GM23338 (cell line): ENCODE measurements at regions not wholly inside any gene's neighbourhood (a gene's known extent, or its start where the extent isn't known, plus 50 kb on each side); places are given as distances from the start of the nearest gene placed in this dataset.

Experiments
- ATAC-seq: fragments of 200-7000 bp; cut with Tn5 transposase; 3 replicates; pipeline ENCODE4 v1.9.1; 2020
- DNase-seq: peaks from one replicate; pipeline ENCODE4 v3.0.0-alpha.2; 2015; ENCODE audit warnings: low spot score
- H2AFZ ChIP-seq: fragments of 200-600 bp; sonication (generic); 2 replicates; pipeline ENCODE4 v1.8.0; 2016; ENCODE audit warnings: antibody characterized with exemption, mild to moderate bottlenecking, moderate library complexity
- H3F3A ChIP-seq: fragments of 200-600 bp; sonication (generic); replicated peaks from 2 replicates; pipeline ENCODE4 v1.8.0; 2017; ENCODE audit warnings: antibody characterized with exemption, mixed run types, low read depth
- H3K27ac ChIP-seq: fragments of 200-600 bp; sonication (generic); 2 replicates; pipeline ENCODE4 v1.6.1; 2016; ENCODE audit warnings: low read depth
- H3K27me3 ChIP-seq: fragments of 200-600 bp; sonication (generic); 2 replicates; pipeline ENCODE4 v1.8.0; 2016; ENCODE audit warnings: mild to moderate bottlenecking, mixed run types, moderate library complexity; ENCODE audit not compliant: insufficient read depth
- H3K36me3 ChIP-seq: fragments of 200-600 bp; sonication (generic); 2 replicates; pipeline ENCODE4 v1.8.0; 2016; ENCODE audit warnings: mild to moderate bottlenecking; ENCODE audit not compliant: insufficient read depth
- H3K4me1 ChIP-seq: fragments of 200-600 bp; sonication (generic); 2 replicates; pipeline ENCODE4 v1.8.0; 2016; ENCODE audit warnings: mild to moderate bottlenecking, moderate library complexity; ENCODE audit not compliant: insufficient read depth
- H3K4me2 ChIP-seq: fragments of 200-600 bp; sonication (generic); 2 replicates; pipeline ENCODE4 v1.7.1; 2017; ENCODE audit warnings: mixed run types
- H3K4me3 ChIP-seq: fragments of 200-600 bp; sonication (generic); 2 replicates; pipeline ENCODE4 v1.6.1; 2016; ENCODE audit warnings: mixed run types
- H3K79me2 ChIP-seq: fragments of 200-600 bp; sonication (generic); replicated peaks from 2 replicates; pipeline ENCODE4 v1.8.0; 2017; ENCODE audit warnings: mild to moderate bottlenecking; ENCODE audit not compliant: insufficient read depth
- H3K9me2 ChIP-seq: fragments of 200-600 bp; sonication (generic); 2 replicates; pipeline ENCODE4 v1.8.0; 2017; ENCODE audit not compliant: insufficient read depth
- H4K20me1 ChIP-seq: fragments of 200-600 bp; sonication (generic); replicated peaks from 2 replicates; pipeline ENCODE4 v1.8.0; 2017; ENCODE audit warnings: mild to moderate bottlenecking; ENCODE audit not compliant: insufficient read depth
- H3K27ac Mint-ChIP-seq: 2 replicates; pipeline ENCODE4 v1.8.0; 2020; ENCODE audit warnings: inconsistent platforms, mild to moderate bottlenecking, moderate library complexity, mixed read lengths
- H3K27me3 Mint-ChIP-seq: 3 replicates; pipeline ENCODE4 v1.8.0; 2022; ENCODE audit warnings: low read depth, mild to moderate bottlenecking, moderate library complexity, mixed read lengths, inconsistent platforms; ENCODE audit not compliant: insufficient read depth, poor library complexity
- H3K36me3 Mint-ChIP-seq: 3 replicates; pipeline ENCODE4 v1.8.0; 2021; ENCODE audit warnings: low read depth, mild to moderate bottlenecking, inconsistent platforms, moderate library complexity, mixed read lengths
- H3K4me1 Mint-ChIP-seq: 3 replicates; pipeline ENCODE4 v1.8.0; 2020; ENCODE audit warnings: mild to moderate bottlenecking, inconsistent platforms, mixed read lengths
- H3K4me3 Mint-ChIP-seq: 3 replicates; pipeline ENCODE4 v1.8.0; 2021; ENCODE audit warnings: moderate library complexity, mild to moderate bottlenecking, inconsistent platforms, mixed read lengths
- H3K9me3 Mint-ChIP-seq: 3 replicates; pipeline ENCODE4 v1.8.0; 2020; ENCODE audit warnings: moderate library complexity, mild to moderate bottlenecking, inconsistent platforms, mixed read lengths
- CREB1 ChIP-seq: fragments of 250-450 bp; sonication (Bioruptor Pico); IDR thresholded peaks from 2 replicates; pipeline ENCODE4 v1.5.0; 2020; ENCODE audit warnings: low read depth, mild to moderate bottlenecking, moderate library complexity
- ETS1 ChIP-seq: IDR thresholded peaks from 2 replicates; pipeline ENCODE4 v1.6.1; 2016; ENCODE audit warnings: antibody characterized with exemption
- EZH2 ChIP-seq: fragments of 200-600 bp; sonication (generic); IDR thresholded peaks from one replicate; pipeline ENCODE4 v1.8.0; 2017; ENCODE audit warnings: antibody characterized with exemption, mild to moderate bottlenecking, low read depth; ENCODE audit not compliant: unreplicated experiment
- JUNB ChIP-seq: IDR thresholded peaks from one replicate; pipeline ENCODE4 v1.6.1; 2016; ENCODE audit warnings: antibody characterized with exemption; ENCODE audit not compliant: unreplicated experiment
- NANOG ChIP-seq: IDR thresholded peaks from 2 replicates; pipeline ENCODE4 v1.6.1; 2016; ENCODE audit warnings: antibody characterized with exemption, borderline replicate concordance
- POLR2AphosphoS5 ChIP-seq: IDR thresholded peaks from 2 replicates; pipeline ENCODE4 v1.6.1; 2016; ENCODE audit warnings: antibody characterized with exemption, low read depth
- REST ChIP-seq: IDR thresholded peaks from one replicate; pipeline ENCODE4 v1.6.1; 2018; ENCODE audit warnings: antibody characterized with exemption; ENCODE audit not compliant: unreplicated experiment
- ZNF114 ChIP-seq: fragments of 250-450 bp; sonication (Bioruptor Pico); IDR thresholded peaks from 2 replicates; pipeline ENCODE4 v1.5.0; 2020; ENCODE audit warnings: mild to moderate bottlenecking, moderate library complexity
- ZNF331 ChIP-seq: fragments of 250-450 bp; sonication (Bioruptor Pico); IDR thresholded peaks from 2 replicates; pipeline ENCODE4 v1.5.0; 2020; ENCODE audit warnings: low read depth, mild to moderate bottlenecking, moderate library complexity
- ZNF462 ChIP-seq: fragments of 250-450 bp; sonication (Bioruptor Pico); IDR thresholded peaks from 2 replicates; pipeline ENCODE4 v1.5.0; 2020; ENCODE audit warnings: mild to moderate bottlenecking, moderate library complexity

- no peak overlapping the region for H3K4me3 Mint-ChIP-seq
- Histone ChIP-seq H3K4me2 (no peak overlapping the region), H3K27me3 (no peaks in the 10 kb centered on the region), H3K4me1 (peaks cover 16% of the 10 kb centered on the region), H3F3A (no peaks in the 10 kb centered on the region), H3K79me2 (no peaks in the 10 kb centered on the region), H4K20me1 (no peaks in the 10 kb centered on the region), H2AFZ (no peak overlapping the region), H3K4me3 (no peak overlapping the region), H3K27ac (no peak overlapping the region), H3K9me2 (no peaks in the 10 kb centered on the region), H3K36me3 (no peaks in the 10 kb centered on the region)
- H3K4me1 Mint-ChIP-seq, result peaks cover 12% of the 10 kb centered on the region
- H3K9me3 Mint-ChIP-seq, result no peaks in the 10 kb centered on the region
- H3K27ac Mint-ChIP-seq, result no peak overlapping the region
- no peak for ATAC-seq
- no peak for DNase-seq
- H3K36me3 Mint-ChIP-seq, result no peaks in the 10 kb centered on the region
- H3K27me3 Mint-ChIP-seq, result no peaks in the 10 kb centered on the region
- no peak for TF ChIP-seq ZNF331
- no peak for TF ChIP-seq ZNF114 (CRISPR knock-in tag)
- TF ChIP-seq EZH2, result no peak
- TF ChIP-seq CREB1 (CRISPR knock-in tag), result no peak
- no peak for TF ChIP-seq POLR2AphosphoS5
- TF ChIP-seq ETS1, result no peak
- TF ChIP-seq NANOG, result no peak
- TF ChIP-seq ZNF462 (CRISPR knock-in tag), result no peak
- no peak for TF ChIP-seq REST
- TF ChIP-seq JUNB, result no peak
Measured at GRCh38 chr1:244128591-244129383, 77.7 kb downstream of the ZBTB18 start.
